GM12892 (cell line): ENCODE measurements at regions not wholly inside any gene's neighbourhood (a gene's known extent, or its start where the extent isn't known, plus 50 kb on each side); places are given as distances from the start of the nearest gene placed in this dataset.

Experiments used
- POLR2A ChIP-seq: IDR thresholded peaks from 2 replicates; pipeline ENCODE4 v1.6.1; 2011; ENCODE audit warnings: low read depth, low read length, control low read depth
- POLR2AphosphoS5 ChIP-seq: IDR thresholded peaks from 2 replicates; pipeline ENCODE4 v1.6.1; 2011; ENCODE audit warnings: low read depth, low read length, control low read depth

DNA sequence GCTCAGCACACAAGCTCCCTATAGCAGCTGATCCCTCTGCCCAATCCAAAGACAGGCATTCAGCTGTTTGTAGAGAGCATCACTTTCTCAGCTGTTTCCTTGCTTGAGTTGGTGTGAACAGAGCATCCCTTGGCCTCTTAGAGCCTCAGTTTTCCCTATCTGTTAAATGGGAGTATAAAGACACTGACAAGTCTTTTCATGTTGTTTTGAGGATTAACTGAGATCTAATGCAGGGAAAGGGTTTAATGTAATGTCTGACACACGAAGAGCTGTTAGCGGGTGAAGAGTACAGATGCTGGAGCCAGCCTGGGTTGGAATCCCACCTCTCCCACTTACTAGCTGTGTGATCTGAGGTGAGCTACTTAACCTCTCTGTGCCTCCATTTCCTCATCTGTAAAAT lies 149.5 kb downstream of the PHETA1 start:
- no peak for TF ChIP-seq POLR2AphosphoS5
- no peak for TF ChIP-seq POLR2A
